SU-DHL-6 (cell line): ENCODE measurements at regions not wholly inside any gene's neighbourhood (a gene's known extent, or its start where the extent isn't known, plus 50 kb on each side); places are given as distances from the start of the nearest gene placed in this dataset.

Experiments
- EZH2phosphoT487 ChIP-seq: fragments of 200-600 bp; sonication (generic), shearing (Covaris generic); conservative IDR thresholded peaks from 2 replicates; pipeline ENCODE4 v1.6.1; 2018; ENCODE audit warnings: mild to moderate bottlenecking, antibody characterized with exemption, low read length, moderate library complexity, mixed read lengths
- TF ChIP-seq, protein P1 (sequence below): fragments of 200-600 bp; sonication (generic); IDR thresholded peaks from one replicate; pipeline ENCODE4 v1.5.1; 2017; ENCODE audit warnings: antibody characterized with exemption, mild to moderate bottlenecking, low read length, moderate library complexity; ENCODE audit not compliant: insufficient read depth, poor library complexity, severe bottlenecking

GRCh38 chr13:33696530-33696929 lies 121.4 kb upstream of the RFC3 start:
- TF ChIP-seq, protein P1, sequence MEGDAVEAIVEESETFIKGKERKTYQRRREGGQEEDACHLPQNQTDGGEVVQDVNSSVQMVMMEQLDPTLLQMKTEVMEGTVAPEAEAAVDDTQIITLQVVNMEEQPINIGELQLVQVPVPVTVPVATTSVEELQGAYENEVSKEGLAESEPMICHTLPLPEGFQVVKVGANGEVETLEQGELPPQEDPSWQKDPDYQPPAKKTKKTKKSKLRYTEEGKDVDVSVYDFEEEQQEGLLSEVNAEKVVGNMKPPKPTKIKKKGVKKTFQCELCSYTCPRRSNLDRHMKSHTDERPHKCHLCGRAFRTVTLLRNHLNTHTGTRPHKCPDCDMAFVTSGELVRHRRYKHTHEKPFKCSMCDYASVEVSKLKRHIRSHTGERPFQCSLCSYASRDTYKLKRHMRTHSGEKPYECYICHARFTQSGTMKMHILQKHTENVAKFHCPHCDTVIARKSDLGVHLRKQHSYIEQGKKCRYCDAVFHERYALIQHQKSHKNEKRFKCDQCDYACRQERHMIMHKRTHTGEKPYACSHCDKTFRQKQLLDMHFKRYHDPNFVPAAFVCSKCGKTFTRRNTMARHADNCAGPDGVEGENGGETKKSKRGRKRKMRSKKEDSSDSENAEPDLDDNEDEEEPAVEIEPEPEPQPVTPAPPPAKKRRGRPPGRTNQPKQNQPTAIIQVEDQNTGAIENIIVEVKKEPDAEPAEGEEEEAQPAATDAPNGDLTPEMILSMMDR: no peak
- no peak for TF ChIP-seq EZH2phosphoT487
